ENCODE measurements at regions not wholly inside any gene's neighbourhood (a gene's known extent, or its start where the extent isn't known, plus 50 kb on each side); places are given as distances from the start of the nearest gene placed in this dataset.
"Not testable (repeated sequence)": the region's sequence is repeated elsewhere in the genome, so short reads cannot be mapped to it uniquely, and the experiment has no call there.

DNA sequence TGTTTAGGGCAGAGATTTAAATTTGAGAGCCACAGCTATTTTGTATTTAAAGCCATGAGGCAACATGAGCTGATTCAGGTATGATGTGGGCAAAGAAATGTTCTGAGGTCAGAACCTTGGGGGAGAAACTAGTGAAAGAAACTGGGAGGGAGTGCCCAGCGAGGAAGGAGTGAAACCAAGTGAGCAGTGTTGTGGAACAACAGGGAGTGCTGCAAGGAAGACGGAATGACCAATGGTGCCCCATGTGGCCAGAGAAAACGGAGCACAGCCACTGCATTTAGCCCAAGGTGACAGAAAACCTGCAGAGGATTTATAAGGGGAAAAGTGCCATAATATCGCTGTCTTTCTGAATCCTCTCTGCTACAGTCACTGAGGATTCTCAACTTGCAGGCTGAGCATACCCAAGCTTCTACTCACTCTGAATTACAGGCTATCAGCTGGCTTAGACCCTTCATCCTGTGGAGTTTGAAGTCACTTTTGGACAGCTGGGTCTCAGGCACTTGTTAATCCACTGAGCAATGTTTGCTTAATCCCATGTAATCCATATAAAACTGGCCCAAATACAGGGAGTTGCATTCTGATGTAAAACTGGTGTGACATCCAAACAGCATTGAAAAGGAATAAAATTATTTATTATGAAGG lies 777.3 kb downstream of the CCSER2 start:
- Histone ChIP-seq H3K27ac (no peak overlapping the region), H3K27me3 (no peaks in the 10 kb centered on the region)
- TF ChIP-seq CTCF (IDR thresholded peaks at IDR 0.05): no peak

DNA sequence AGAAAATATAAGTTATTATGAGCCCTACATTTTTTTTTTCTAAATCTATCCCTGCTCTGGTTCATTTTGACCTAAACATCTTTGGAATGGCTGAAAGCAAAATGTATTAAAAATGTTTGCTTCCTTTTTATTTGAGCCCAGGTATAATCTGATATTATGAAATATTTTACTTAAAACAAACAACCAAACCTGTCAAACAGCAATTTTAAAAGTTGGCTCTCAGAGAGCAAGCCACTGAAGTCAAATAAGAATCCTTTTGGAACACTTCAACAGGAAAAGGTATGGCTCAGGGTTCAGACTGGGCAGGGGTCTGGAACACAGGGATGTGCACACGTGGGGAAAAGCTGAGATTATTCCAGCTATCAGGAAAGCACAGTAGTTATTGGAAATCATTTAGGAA lies 782.9 kb downstream of the CCSER2 start:
- no peak for TF ChIP-seq CTCF (IDR thresholded peaks at IDR 0.05)
- Histone ChIP-seq H3K27me3 (no peaks in the 10 kb centered on the region), H3K36me3 (no peaks in the 10 kb centered on the region), H3K9me3 (no peaks in the 10 kb centered on the region), H3K4me1 (no peaks in the 10 kb centered on the region), H3K27ac (no peak overlapping the region), H3K4me3 (no peak overlapping the region)
- DNase-seq (ENCODE audit: low spot score): no peak

More for the DNA sequence above, 777.3 kb downstream of the CCSER2 start:
- no peak for DNase-seq (ENCODE audit: low spot score)
- Histone ChIP-seq H3K4me3 (no peak overlapping the region), H3K9me3 (no peaks in the 10 kb centered on the region), H3K36me3 (no peaks in the 10 kb centered on the region), H3K4me1 (no peaks in the 10 kb centered on the region)

- no peaks in the 10 kb centered on the region for H3K36me3 ChIP-seq
- no peak for TF ChIP-seq CTCF (IDR thresholded peaks at IDR 0.05)
- H3K9me3 ChIP-seq: no peaks in the 10 kb centered on the region
- no peak overlapping the region for H3K27ac ChIP-seq
- no peak overlapping the region for H3K4me3 ChIP-seq
- no peaks in the 10 kb centered on the region for H3K27me3 ChIP-seq
- DNase-seq (ENCODE audit: low spot score): no peak
- no peaks in the 10 kb centered on the region for H3K4me1 ChIP-seq
Measured at GRCh38 chr10:85124603-85125051, 796.2 kb downstream of the CCSER2 start.

GRCh38 chr10:85137253-85137652 lies 808.9 kb downstream of the CCSER2 start:
- Histone ChIP-seq H3K27me3 (no peaks in the 10 kb centered on the region), H3K36me3 (no peaks in the 10 kb centered on the region), H3K4me3 (no peak overlapping the region), H3K27ac (no peak overlapping the region), H3K9me3 (no peaks in the 10 kb centered on the region), H3K4me1 (no peaks in the 10 kb centered on the region)
- DNase-seq (ENCODE audit: low spot score): no peak
- TF ChIP-seq CTCF (IDR thresholded peaks at IDR 0.05): no peak

DNA sequence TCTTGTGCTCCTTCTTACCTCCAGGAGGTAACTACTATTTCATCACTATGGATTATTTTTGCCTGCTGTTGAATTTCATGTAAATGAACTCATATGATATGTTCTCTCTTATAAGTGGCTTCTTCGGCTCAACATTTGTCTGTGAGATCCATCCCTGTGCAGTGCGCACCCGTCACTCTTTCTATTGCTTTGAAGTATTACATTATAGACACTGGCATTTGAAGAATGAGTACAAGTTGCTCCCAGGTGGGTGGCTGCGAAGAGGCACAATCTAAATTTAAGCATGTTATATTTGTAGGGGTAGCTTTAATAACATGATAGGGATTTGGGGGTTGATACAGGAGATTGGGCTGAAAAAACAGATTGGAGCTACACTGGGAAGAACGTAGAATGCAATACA lies 809.7 kb downstream of the CCSER2 start:
- no peak for TF ChIP-seq CTCF (IDR thresholded peaks at IDR 0.05)
- H3K9me3 ChIP-seq: no peaks in the 10 kb centered on the region
- no peaks in the 10 kb centered on the region for H3K36me3 ChIP-seq
- H3K4me1 ChIP-seq: no peaks in the 10 kb centered on the region
- H3K27me3 ChIP-seq: no peaks in the 10 kb centered on the region
- no peak overlapping the region for H3K4me3 ChIP-seq
- DNase-seq (ENCODE audit: low spot score): no peak
- H3K27ac ChIP-seq: no peak overlapping the region

DNA sequence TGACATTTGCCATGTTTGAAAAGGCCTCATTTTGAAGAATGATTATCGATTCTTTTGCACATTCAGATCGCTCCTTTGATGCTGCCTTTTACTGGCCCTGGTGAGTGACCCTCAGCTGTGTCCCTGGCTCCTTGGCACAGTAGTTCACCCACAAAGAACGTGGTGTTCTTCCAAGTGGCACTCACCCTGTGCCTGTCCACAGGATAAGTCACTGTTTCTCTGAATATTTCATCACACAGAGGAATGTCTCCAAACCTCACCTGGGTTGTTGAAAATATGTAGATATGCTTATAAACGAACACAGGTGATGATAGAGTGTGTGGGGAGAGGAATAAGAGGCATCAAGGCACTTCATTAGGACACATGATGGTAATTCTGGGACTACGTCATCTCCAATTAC lies 810.7 kb downstream of the CCSER2 start:
- no peak for TF ChIP-seq CTCF (IDR thresholded peaks at IDR 0.05)
- H3K9me3 ChIP-seq: no peaks in the 10 kb centered on the region
- no peak for DNase-seq (ENCODE audit: low spot score)
- no peaks in the 10 kb centered on the region for H3K36me3 ChIP-seq
- H3K4me3 ChIP-seq: no peak overlapping the region
- H3K27ac ChIP-seq: no peak overlapping the region
- H3K27me3 ChIP-seq: no peaks in the 10 kb centered on the region
- no peaks in the 10 kb centered on the region for H3K4me1 ChIP-seq

- H3K4me3 ChIP-seq; H3K4me1 ChIP-seq; H3K27ac ChIP-seq; H3K36me3 ChIP-seq; H3K9me3 ChIP-seq; DNase-seq (ENCODE audit: low spot score); H3K27me3 ChIP-seq: not testable (repeated sequence)
Measured at GRCh38 chr10:85141520-85141919, 813.1 kb downstream of the CCSER2 start.

Data from right atrium auricular region (tissue), 2 donors.